Calu3 (cell line): ENCODE measurements at regions not wholly inside any gene's neighbourhood (a gene's known extent, or its start where the extent isn't known, plus 50 kb on each side); places are given as distances from the start of the nearest gene placed in this dataset.

Experiments used
- BruUV-seq: library from RNA; stranded (reverse); fragments of 400-500 nt; replicated peaks from 2 replicates; lab custom pipeline; 2021; lab: Mats Ljungman, UMichigan
- CTCF ChIA-PET: fragments of 300-600 bp; sonication (Branson Sonifier 250); formaldehyde crosslinking; loops from one replicate; lab custom pipeline; 2022; ENCODE audit warnings: antibody characterized with exemption; lab: Charles Lee
- DNase-seq: peaks from one replicate; pipeline ENCODE4 v3.0.0; 2022
- H3K27ac Mint-ChIP-seq: one replicate; pipeline ENCODE4 v1.8.0; 2022; ENCODE audit warnings: mixed read lengths; ENCODE audit not compliant: unreplicated experiment
- H3K27me3 Mint-ChIP-seq: one replicate; pipeline ENCODE4 v1.8.0; 2022; ENCODE audit warnings: mixed read lengths; ENCODE audit not compliant: unreplicated experiment
- H3K36me3 Mint-ChIP-seq: one replicate; pipeline ENCODE4 v1.8.0; 2022; ENCODE audit warnings: mild to moderate bottlenecking, moderate library complexity, mixed read lengths; ENCODE audit not compliant: insufficient read depth, unreplicated experiment
- H3K4me1 Mint-ChIP-seq: one replicate; pipeline ENCODE4 v1.8.0; 2022; ENCODE audit warnings: mild to moderate bottlenecking, low read depth, mixed read lengths; ENCODE audit not compliant: unreplicated experiment
- H3K4me3 Mint-ChIP-seq: one replicate; pipeline ENCODE4 v1.8.0; 2022; ENCODE audit warnings: mild to moderate bottlenecking, low read depth, moderate library complexity, mixed read lengths; ENCODE audit not compliant: unreplicated experiment
- H3K9me3 Mint-ChIP-seq: one replicate; pipeline ENCODE4 v1.8.0; 2022; ENCODE audit warnings: low read depth, mixed read lengths; ENCODE audit not compliant: unreplicated experiment
- intact Hi-C: fragments of 100-400 bp; cut with micrococcal nuclease; formaldehyde crosslinking; loops from one replicate; pipeline ENCODE4 v1.10.0; 2022; ENCODE audit not compliant: unreplicated experiment
- TF ChIP-seq, protein P1 (sequence below): fragments of 200-600 bp; IDR thresholded peaks from one replicate; pipeline ENCODE4 v1.8.0; 2022; ENCODE audit warnings: antibody characterized with exemption; ENCODE audit not compliant: unreplicated experiment

DNA sequence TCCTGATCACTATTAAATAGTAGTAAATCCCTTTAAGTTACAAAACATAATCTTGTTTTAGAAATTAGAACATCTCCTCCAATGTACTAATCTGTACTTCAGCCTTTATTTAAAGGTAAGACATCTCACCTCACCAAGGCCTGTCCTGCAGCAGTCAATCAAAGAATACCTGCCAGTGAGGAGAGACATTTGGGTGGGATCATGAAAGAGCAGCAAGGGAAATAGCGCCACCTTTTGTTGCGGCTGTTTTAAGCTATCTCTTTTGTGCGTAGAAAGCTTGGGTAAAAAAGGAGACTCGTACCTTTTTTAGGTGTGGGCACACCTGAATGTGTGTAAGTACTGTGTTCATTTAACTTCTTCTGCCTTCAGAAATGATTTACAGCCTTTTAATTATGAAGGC lies 117.8 kb upstream of the TMTC1 start:
- Mint-ChIP-seq H3K4me3 (no peak overlapping the region), H3K27me3 (no peaks in the 10 kb centered on the region), H3K27ac (no peak overlapping the region), H3K36me3 (no peaks in the 10 kb centered on the region), H3K9me3 (no peaks in the 10 kb centered on the region), H3K4me1 (no peaks in the 10 kb centered on the region)
- TF ChIP-seq, protein P1, sequence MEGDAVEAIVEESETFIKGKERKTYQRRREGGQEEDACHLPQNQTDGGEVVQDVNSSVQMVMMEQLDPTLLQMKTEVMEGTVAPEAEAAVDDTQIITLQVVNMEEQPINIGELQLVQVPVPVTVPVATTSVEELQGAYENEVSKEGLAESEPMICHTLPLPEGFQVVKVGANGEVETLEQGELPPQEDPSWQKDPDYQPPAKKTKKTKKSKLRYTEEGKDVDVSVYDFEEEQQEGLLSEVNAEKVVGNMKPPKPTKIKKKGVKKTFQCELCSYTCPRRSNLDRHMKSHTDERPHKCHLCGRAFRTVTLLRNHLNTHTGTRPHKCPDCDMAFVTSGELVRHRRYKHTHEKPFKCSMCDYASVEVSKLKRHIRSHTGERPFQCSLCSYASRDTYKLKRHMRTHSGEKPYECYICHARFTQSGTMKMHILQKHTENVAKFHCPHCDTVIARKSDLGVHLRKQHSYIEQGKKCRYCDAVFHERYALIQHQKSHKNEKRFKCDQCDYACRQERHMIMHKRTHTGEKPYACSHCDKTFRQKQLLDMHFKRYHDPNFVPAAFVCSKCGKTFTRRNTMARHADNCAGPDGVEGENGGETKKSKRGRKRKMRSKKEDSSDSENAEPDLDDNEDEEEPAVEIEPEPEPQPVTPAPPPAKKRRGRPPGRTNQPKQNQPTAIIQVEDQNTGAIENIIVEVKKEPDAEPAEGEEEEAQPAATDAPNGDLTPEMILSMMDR: no peak
- CTCF ChIA-PET: no interaction called here
- BruUV-seq: no TSS peak
- intact Hi-C loops: no loop called here
- DNase-seq: no peak

DNA sequence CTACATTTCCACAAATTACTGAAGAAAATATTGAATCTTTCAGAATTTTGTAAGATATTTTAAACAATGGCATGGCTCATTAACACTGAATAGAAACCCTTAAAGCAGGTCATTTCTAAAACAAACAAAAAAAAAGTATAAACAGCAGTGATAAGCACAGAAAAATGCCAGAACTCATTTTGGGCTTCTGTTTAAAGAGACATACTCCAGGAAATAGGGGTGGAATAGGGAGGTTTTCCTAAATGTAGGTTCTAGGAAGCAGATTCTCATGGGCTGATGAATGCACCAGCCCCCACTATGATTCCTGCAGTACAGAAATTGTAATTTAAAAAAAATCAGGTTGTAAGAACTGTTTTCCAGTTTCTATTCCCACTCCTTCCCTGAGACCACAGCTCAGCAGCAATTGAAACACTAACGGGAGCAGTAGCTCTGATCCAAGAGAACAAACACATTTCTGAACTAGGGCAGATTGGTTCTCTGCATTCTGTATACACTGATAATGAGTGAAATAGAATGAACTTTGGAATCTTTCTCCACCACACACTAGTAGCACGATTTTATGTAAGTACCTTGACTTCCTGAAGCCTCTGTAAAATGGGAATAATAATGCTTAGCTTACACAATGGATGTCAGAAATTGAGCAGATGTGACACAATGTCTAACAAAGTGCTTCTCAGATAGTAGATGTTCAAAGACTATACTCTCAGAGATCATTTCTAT lies 115.6 kb upstream of the TMTC1 start:
- H3K27me3 Mint-ChIP-seq: no peaks in the 10 kb centered on the region
- peaks cover 2% of the 10 kb centered on the region for H3K9me3 Mint-ChIP-seq
- intact Hi-C loops: no loop called here
- H3K4me3 Mint-ChIP-seq: no peak overlapping the region
- BruUV-seq: no TSS peak
- no peaks in the 10 kb centered on the region for H3K4me1 Mint-ChIP-seq
- CTCF ChIA-PET: no interaction called here
- no peak overlapping the region for H3K27ac Mint-ChIP-seq
- DNase-seq: no peak
- no peaks in the 10 kb centered on the region for H3K36me3 Mint-ChIP-seq
- TF ChIP-seq, protein P1: no peak

DNA sequence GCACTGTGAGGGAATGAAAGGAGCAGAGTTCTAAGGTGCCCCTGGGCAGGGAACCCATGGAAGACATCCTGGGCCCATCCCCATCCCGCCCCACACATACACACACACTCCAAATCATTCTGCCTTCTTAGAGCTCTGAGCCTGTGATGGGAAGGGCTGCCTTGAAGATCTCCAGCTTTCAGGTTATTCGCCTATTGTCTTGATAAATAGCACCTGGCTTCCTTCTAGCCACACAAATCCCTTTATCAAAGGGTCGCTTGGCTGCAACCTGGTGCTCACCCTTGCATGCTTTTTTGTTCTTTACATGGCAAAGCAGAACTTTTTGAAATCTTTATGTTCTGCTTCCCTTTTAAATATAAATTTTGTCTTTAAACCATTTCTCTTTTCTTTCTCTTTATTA lies 112.2 kb upstream of the TMTC1 start:
- CTCF ChIA-PET: no interaction called here
- TF ChIP-seq, protein P1: no peak
- Mint-ChIP-seq H3K36me3 (no peaks in the 10 kb centered on the region), H3K4me1 (no peaks in the 10 kb centered on the region), H3K27ac (no peak overlapping the region), H3K9me3 (peaks cover 5% of the 10 kb centered on the region), H3K27me3 (no peaks in the 10 kb centered on the region), H3K4me3 (no peak overlapping the region)
- no TSS peak for BruUV-seq
- DNase-seq: no peak
- intact Hi-C loops: no loop called here

DNA sequence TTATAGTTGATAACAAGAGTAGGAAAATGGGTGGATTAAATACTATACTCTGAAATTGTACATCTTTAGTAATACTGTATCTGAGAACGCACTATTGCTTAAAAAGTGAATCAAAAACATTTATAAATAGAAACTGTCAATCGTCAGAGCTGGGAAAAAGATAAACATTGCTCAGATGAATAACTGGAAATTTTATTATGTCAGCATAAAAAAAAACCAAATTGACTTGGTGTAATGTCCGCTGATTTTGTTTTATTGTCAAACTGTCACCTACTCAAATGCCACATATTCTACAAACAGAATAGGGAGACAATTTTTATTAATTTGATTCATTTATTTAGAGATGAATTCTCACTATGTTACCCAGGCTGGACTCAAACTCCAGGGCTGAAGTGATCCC lies 109.3 kb upstream of the TMTC1 start:
- intact Hi-C loops: no loop called here
- Mint-ChIP-seq H3K27me3 (no peaks in the 10 kb centered on the region), H3K4me1 (no peaks in the 10 kb centered on the region), H3K4me3 (no peak overlapping the region), H3K36me3 (peaks cover 5% of the 10 kb centered on the region), H3K9me3 (peaks cover 7% of the 10 kb centered on the region), H3K27ac (no peak overlapping the region)
- no peak for DNase-seq
- CTCF ChIA-PET: interaction anchor here (1.2 kb wide), 1 partner anchor 29 kb away, joined by 3 read pairs; no protein-coding TSS in a partner anchor
- TF ChIP-seq, protein P1: no peak
- BruUV-seq: no TSS peak
